GM18873 (cell line): ENCODE measurements at regions not wholly inside any gene's neighbourhood (a gene's known extent, or its start where the extent isn't known, plus 50 kb on each side); places are given as distances from the start of the nearest gene placed in this dataset.
"Not testable (repeated sequence)": the region's sequence is repeated elsewhere in the genome, so short reads cannot be mapped to it uniquely, and the experiment has no call there.

Experiments
- ATAC-seq: cut with Tn5 transposase; IDR thresholded peaks from one replicate; pipeline ENCODE4 v1.9.1; 2021; ENCODE audit warnings: mild to moderate bottlenecking, moderate library complexity, moderate number of reproducible peaks; ENCODE audit not compliant: unreplicated experiment, low FRiP score

GRCh38 chr2:105544591-105545377, 145.9 kb upstream of the FHL2 start:
- no peak for ATAC-seq

- ATAC-seq = no peak
These were observed 142.6 kb upstream of the FHL2 start for GRCh38 chr2:105541189-105542050.

GRCh38 chr2:105540642-105541041, 141.8 kb upstream of the FHL2 start:
- no peak for ATAC-seq

GRCh38 chr2:105539331-105539730, 140.5 kb upstream of the FHL2 start:
- no peak for ATAC-seq

- no peak for ATAC-seq
These were observed 140.0 kb upstream of the FHL2 start for GRCh38 chr2:105538840-105539239.

GRCh38 chr2:105537920-105538319, 139.1 kb upstream of the FHL2 start:
- ATAC-seq = no peak

GRCh38 chr2:105537466-105537865, 138.6 kb upstream of the FHL2 start:
- no peak for ATAC-seq

GRCh38 chr2:105536175-105536574, 137.3 kb upstream of the FHL2 start:
- no peak for ATAC-seq

GRCh38 chr2:105529258-105529657, 130.4 kb upstream of the FHL2 start:
- not testable (repeated sequence) for ATAC-seq

- ATAC-seq = no peak
These were observed 127.4 kb upstream of the FHL2 start for GRCh38 chr2:105526000-105526925.

- no peak for ATAC-seq
These were observed 126.3 kb upstream of the FHL2 start for GRCh38 chr2:105525201-105525600.

- no peak for ATAC-seq
These were observed 123.8 kb upstream of the FHL2 start for GRCh38 chr2:105522645-105523044.

- no peak for ATAC-seq
These were observed 122.8 kb upstream of the FHL2 start for GRCh38 chr2:105521616-105522015.

GRCh38 chr2:105521176-105521575, 122.3 kb upstream of the FHL2 start:
- ATAC-seq = no peak

- no peak for ATAC-seq
These were observed 120.7 kb upstream of the FHL2 start for GRCh38 chr2:105519516-105519915.

- no peak for ATAC-seq
These were observed 120.0 kb upstream of the FHL2 start for GRCh38 chr2:105518897-105519296.

GRCh38 chr2:105517814-105518705, 119.2 kb upstream of the FHL2 start:
- ATAC-seq = no peak

- no peak for ATAC-seq
These were observed 116.9 kb upstream of the FHL2 start for GRCh38 chr2:105515581-105516415.

- ATAC-seq = no peak
These were observed 115.7 kb upstream of the FHL2 start for GRCh38 chr2:105514576-105514975.
